Kidney epithelial cell (primary cell): ENCODE measurements at regions not wholly inside any gene's neighbourhood (a gene's known extent, or its start where the extent isn't known, plus 50 kb on each side); places are given as distances from the start of the nearest gene placed in this dataset.
"Not testable (repeated sequence)": the region's sequence is repeated elsewhere in the genome, so short reads cannot be mapped to it uniquely, and the experiment has no call there.

Source experiments
- DNase-seq: peaks from one replicate; pipeline ENCODE4 v3.0.0-alpha.2; 2010; ENCODE audit warnings: low read depth
- H3K27me3 ChIP-seq: 2 replicates; pipeline ENCODE4 v1.6.0; 2011; ENCODE audit warnings: low read length; ENCODE audit not compliant: control insufficient read depth, insufficient read depth
- H3K36me3 ChIP-seq: 2 replicates; pipeline ENCODE4 v1.5.1; 2011; ENCODE audit warnings: low read length; ENCODE audit not compliant: control insufficient read depth, insufficient read depth
- H3K4me3 ChIP-seq: 2 replicates; pipeline ENCODE4 v1.5.1; 2011; ENCODE audit warnings: low read depth, mild to moderate bottlenecking, control low read depth, low read length
- TF ChIP-seq, protein P1 (sequence below): IDR thresholded peaks from 2 replicates; pipeline ENCODE4 v1.5.1; 2011; ENCODE audit warnings: mild to moderate bottlenecking, moderate library complexity, low read length, control low read depth, inconsistent platforms; ENCODE audit not compliant: insufficient read depth, poor library complexity, severe bottlenecking

- Histone ChIP-seq H3K27me3 (no peaks in the 10 kb centered on the region), H3K4me3 (no peak overlapping the region), H3K36me3 (no peaks in the 10 kb centered on the region)
- TF ChIP-seq, protein P1, sequence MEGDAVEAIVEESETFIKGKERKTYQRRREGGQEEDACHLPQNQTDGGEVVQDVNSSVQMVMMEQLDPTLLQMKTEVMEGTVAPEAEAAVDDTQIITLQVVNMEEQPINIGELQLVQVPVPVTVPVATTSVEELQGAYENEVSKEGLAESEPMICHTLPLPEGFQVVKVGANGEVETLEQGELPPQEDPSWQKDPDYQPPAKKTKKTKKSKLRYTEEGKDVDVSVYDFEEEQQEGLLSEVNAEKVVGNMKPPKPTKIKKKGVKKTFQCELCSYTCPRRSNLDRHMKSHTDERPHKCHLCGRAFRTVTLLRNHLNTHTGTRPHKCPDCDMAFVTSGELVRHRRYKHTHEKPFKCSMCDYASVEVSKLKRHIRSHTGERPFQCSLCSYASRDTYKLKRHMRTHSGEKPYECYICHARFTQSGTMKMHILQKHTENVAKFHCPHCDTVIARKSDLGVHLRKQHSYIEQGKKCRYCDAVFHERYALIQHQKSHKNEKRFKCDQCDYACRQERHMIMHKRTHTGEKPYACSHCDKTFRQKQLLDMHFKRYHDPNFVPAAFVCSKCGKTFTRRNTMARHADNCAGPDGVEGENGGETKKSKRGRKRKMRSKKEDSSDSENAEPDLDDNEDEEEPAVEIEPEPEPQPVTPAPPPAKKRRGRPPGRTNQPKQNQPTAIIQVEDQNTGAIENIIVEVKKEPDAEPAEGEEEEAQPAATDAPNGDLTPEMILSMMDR: no peak
- no peak for DNase-seq
Measured at GRCh38 chr12:9367201-9367600, 159.0 kb upstream of the PZP start.

GRCh38 chr12:9365296-9365695, 157.1 kb upstream of the PZP start:
- Histone ChIP-seq H3K27me3 (no peaks in the 10 kb centered on the region), H3K36me3 (no peaks in the 10 kb centered on the region), H3K4me3 (no peak overlapping the region)
- TF ChIP-seq, protein P1: no peak
- DNase-seq: peak; percentile 43

- peak; percentile 55 for DNase-seq
- Histone ChIP-seq H3K4me3 (no peak overlapping the region), H3K27me3 (no peaks in the 10 kb centered on the region), H3K36me3 (no peaks in the 10 kb centered on the region)
- TF ChIP-seq, protein P1: no peak
Measured at GRCh38 chr12:9364224-9365176, 156.3 kb upstream of the PZP start.

DNA sequence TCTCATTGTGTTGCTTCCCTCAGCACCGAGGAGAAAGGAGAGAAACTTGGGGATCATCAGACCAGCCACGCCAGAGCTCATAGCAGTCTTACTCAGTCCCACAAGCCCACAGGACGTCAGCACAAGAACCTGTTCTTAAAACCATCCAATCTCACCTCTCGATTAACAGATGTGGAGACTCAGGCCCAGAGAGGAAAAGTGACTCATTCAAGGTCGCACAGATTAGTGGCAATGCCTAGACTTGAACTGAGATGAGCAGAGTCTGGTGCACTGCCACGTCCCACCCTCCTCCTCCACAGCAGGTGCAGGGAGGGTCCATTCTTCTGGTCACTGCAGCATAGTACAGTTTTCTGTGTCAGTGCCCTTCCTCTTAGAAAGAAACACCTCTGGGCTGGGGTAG, 154.9 kb upstream of the PZP start:
- TF ChIP-seq, protein P1: no peak
- no peak overlapping the region for H3K4me3 ChIP-seq
- H3K27me3 ChIP-seq: no peaks in the 10 kb centered on the region
- no peak for DNase-seq
- H3K36me3 ChIP-seq: no peaks in the 10 kb centered on the region

- no peak overlapping the region for H3K4me3 ChIP-seq
- TF ChIP-seq, protein P1: no peak
- H3K36me3 ChIP-seq: no peaks in the 10 kb centered on the region
Measured at GRCh38 chr12:9361879-9362326, 153.7 kb upstream of the PZP start.

DNA sequence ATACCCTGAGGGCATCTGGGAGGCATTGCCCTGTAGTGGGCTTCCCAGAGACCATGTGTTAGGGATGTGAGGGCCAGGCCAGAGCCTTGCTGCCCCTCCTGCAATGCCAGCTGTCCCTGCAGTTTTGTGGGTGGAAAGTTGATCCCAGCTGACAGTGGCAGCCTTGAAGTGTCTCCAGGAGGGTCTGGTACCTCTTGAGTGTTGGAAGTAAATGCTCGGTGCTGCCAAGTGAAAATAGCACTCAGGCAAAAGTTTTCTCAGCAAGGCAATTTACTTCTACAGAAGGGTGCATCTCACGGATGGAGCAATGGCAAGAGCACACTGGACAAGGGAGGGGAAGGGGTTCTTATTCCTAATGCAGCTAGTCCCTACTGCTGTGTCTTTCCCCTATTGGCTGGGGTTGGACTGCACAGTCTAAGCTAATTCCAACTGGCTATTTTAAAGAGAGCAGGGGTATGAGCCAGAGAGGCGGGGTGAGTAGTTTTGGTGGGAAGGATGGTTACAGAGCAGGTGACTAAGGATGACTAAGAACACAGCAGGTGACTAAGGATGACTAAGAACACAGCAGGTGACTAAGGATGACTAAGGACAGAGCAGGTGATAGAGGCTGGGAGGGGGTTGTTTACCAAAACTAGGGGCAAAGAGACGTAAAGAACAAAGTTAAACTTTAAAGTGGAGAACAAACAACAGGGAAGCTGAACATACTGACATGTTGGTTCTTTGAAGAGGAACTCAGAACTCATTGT, 146.0 kb upstream of the PZP start:
- not testable (repeated sequence) for H3K36me3 ChIP-seq, H3K27me3 ChIP-seq, DNase-seq, H3K4me3 ChIP-seq

More at GRCh38 chr12:9361879-9362326, 153.7 kb upstream of the PZP start:
- H3K27me3 ChIP-seq: no peaks in the 10 kb centered on the region
- no peak for DNase-seq
